ENCODE measurements at regions not wholly inside any gene's neighbourhood (a gene's known extent, or its start where the extent isn't known, plus 50 kb on each side); places are given as distances from the start of the nearest gene placed in this dataset.
"Not testable (repeated sequence)": the region's sequence is repeated elsewhere in the genome, so short reads cannot be mapped to it uniquely, and the experiment has no call there.

GRCh38 chr4:8963533-8963932 lies 91.9 kb upstream of the HMX1 start:
- H3K27ac Mint-ChIP-seq; DNase-seq; H3K4me3 Mint-ChIP-seq; H3K4me1 Mint-ChIP-seq (ENCODE audit: low read depth); H3K36me3 Mint-ChIP-seq (ENCODE audit: low read depth); H3K27me3 Mint-ChIP-seq (ENCODE audit: insufficient read depth): not testable (repeated sequence)
- H3K9me3 Mint-ChIP-seq, result peaks cover 16% of the 10 kb centered on the region; the same call in 1 of the 2 replicates

GRCh38 chr4:8961343-8961742 lies 89.7 kb upstream of the HMX1 start:
- H3K4me1 Mint-ChIP-seq (ENCODE audit: low read depth); H3K4me3 Mint-ChIP-seq; H3K27ac Mint-ChIP-seq; DNase-seq; H3K9me3 Mint-ChIP-seq; H3K36me3 Mint-ChIP-seq (ENCODE audit: low read depth); H3K27me3 Mint-ChIP-seq (ENCODE audit: insufficient read depth): not testable (repeated sequence)
- peak; percentile 67 for TF ChIP-seq CTCF (IDR thresholded peaks at IDR 0.05)

GRCh38 chr4:8959471-8959870 lies 87.8 kb upstream of the HMX1 start:
- H3K4me1 Mint-ChIP-seq (ENCODE audit: low read depth); H3K4me3 Mint-ChIP-seq; H3K27ac Mint-ChIP-seq; DNase-seq; H3K9me3 Mint-ChIP-seq; H3K27me3 Mint-ChIP-seq (ENCODE audit: insufficient read depth); H3K36me3 Mint-ChIP-seq (ENCODE audit: low read depth): not testable (repeated sequence)

GRCh38 chr4:8954001-8954400 lies 82.4 kb upstream of the HMX1 start:
- H3K4me1 Mint-ChIP-seq (ENCODE audit: low read depth); H3K27ac Mint-ChIP-seq; DNase-seq; H3K27me3 Mint-ChIP-seq (ENCODE audit: insufficient read depth); H3K36me3 Mint-ChIP-seq (ENCODE audit: low read depth); H3K4me3 Mint-ChIP-seq: not testable (repeated sequence)
- H3K9me3 Mint-ChIP-seq, result peaks cover 13% of the 10 kb centered on the region

GRCh38 chr4:8952791-8953190 lies 81.2 kb upstream of the HMX1 start:
- not testable (repeated sequence) for H3K4me1 Mint-ChIP-seq (ENCODE audit: low read depth); H3K4me3 Mint-ChIP-seq; H3K27me3 Mint-ChIP-seq (ENCODE audit: insufficient read depth); DNase-seq; H3K36me3 Mint-ChIP-seq (ENCODE audit: low read depth); H3K27ac Mint-ChIP-seq
- H3K9me3 Mint-ChIP-seq, result peaks cover 13% of the 10 kb centered on the region

- not testable (repeated sequence) for H3K4me1 Mint-ChIP-seq (ENCODE audit: low read depth); DNase-seq; H3K4me3 Mint-ChIP-seq; H3K36me3 Mint-ChIP-seq (ENCODE audit: low read depth); H3K27me3 Mint-ChIP-seq (ENCODE audit: insufficient read depth); H3K27ac Mint-ChIP-seq
- peaks cover 13% of the 10 kb centered on the region for H3K9me3 Mint-ChIP-seq
Measured at GRCh38 chr4:8952109-8952508, 80.5 kb upstream of the HMX1 start.

- H3K36me3 Mint-ChIP-seq (ENCODE audit: low read depth); H3K9me3 Mint-ChIP-seq; H3K27ac Mint-ChIP-seq; H3K4me1 Mint-ChIP-seq (ENCODE audit: low read depth); DNase-seq; H3K27me3 Mint-ChIP-seq (ENCODE audit: insufficient read depth); H3K4me3 Mint-ChIP-seq: not testable (repeated sequence)
Measured at GRCh38 chr4:8945506-8945905, 73.9 kb upstream of the HMX1 start.

GRCh38 chr4:8943367-8943766 lies 71.7 kb upstream of the HMX1 start:
- not testable (repeated sequence) for H3K27me3 Mint-ChIP-seq (ENCODE audit: insufficient read depth); DNase-seq; H3K4me1 Mint-ChIP-seq (ENCODE audit: low read depth); H3K9me3 Mint-ChIP-seq; H3K27ac Mint-ChIP-seq; H3K4me3 Mint-ChIP-seq; H3K36me3 Mint-ChIP-seq (ENCODE audit: low read depth)

GRCh38 chr4:8942088-8942487 lies 70.4 kb upstream of the HMX1 start:
- H3K9me3 Mint-ChIP-seq; H3K4me3 Mint-ChIP-seq; H3K27me3 Mint-ChIP-seq (ENCODE audit: insufficient read depth); DNase-seq; H3K4me1 Mint-ChIP-seq (ENCODE audit: low read depth); H3K36me3 Mint-ChIP-seq (ENCODE audit: low read depth); H3K27ac Mint-ChIP-seq: not testable (repeated sequence)

- not testable (repeated sequence) for H3K36me3 Mint-ChIP-seq (ENCODE audit: low read depth); DNase-seq; H3K4me1 Mint-ChIP-seq (ENCODE audit: low read depth); H3K9me3 Mint-ChIP-seq; H3K27me3 Mint-ChIP-seq (ENCODE audit: insufficient read depth); H3K4me3 Mint-ChIP-seq; H3K27ac Mint-ChIP-seq
Measured at GRCh38 chr4:8941492-8941805, 69.8 kb upstream of the HMX1 start.

All from HFFc6 (cell line).